Tibial nerve (tissue), 4 donors: ENCODE measurements at regions not wholly inside any gene's neighbourhood (a gene's known extent, or its start where the extent isn't known, plus 50 kb on each side); places are given as distances from the start of the nearest gene placed in this dataset.

Experiments used
- DNase-seq, 2 donors: peaks; one replicate each; pipeline ENCODE4 v3.0.0-alpha.2; 2019; ENCODE audit warnings: low spot score in 2 of 2
- H3K27ac ChIP-seq, 4 donors: fragments of 200-600 bp; sonication (generic) in 3 of 4; one replicate each; pipeline ENCODE4 v1.5.1; 2017 to 2019; ENCODE audit warnings: mild to moderate bottlenecking in 1 of 4
- H3K27me3 ChIP-seq, 2 donors: fragments of 200-600 bp; sonication (generic) in 1 of 2; one replicate each; pipeline versions ENCODE4 v1.5.1 to v1.6.0; 2017 to 2019
- H3K36me3 ChIP-seq, 3 donors: fragments of 200-600 bp; sonication (generic); one replicate each; pipeline ENCODE4 v1.5.1; 2018 to 2019
- H3K4me1 ChIP-seq, 4 donors: fragments of 200-600 bp; sonication (generic) in 3 of 4; one replicate each; pipeline ENCODE4 v1.5.1; 2017 to 2019
- H3K4me3 ChIP-seq, 4 donors: fragments of 200-600 bp; sonication (generic) in 3 of 4; one replicate each; pipeline ENCODE4 v1.5.1; 2017 to 2019; ENCODE audit warnings: mild to moderate bottlenecking in 1 of 4, moderate library complexity in 1 of 4
- H3K9me3 ChIP-seq, 4 donors: fragments of 200-600 bp; sonication (generic) in 3 of 4; one replicate each; pipeline ENCODE4 v1.5.1; 2017 to 2019
- CTCF ChIP-seq, 5 experiments: fragments of 200-600 bp in 3 of 5; fragments of 450-650 bp in 2 of 5; sonication (generic) in 3 of 5; IDR thresholded peaks; one replicate each; pipeline ENCODE4 v1.5.1; 2016 to 2019; ENCODE audit warnings: antibody characterized with exemption in 5 of 5, mild to moderate bottlenecking in 3 of 5, moderate library complexity in 2 of 5
- EP300 ChIP-seq, 2 donors: sonication (generic); formaldehyde crosslinking; IDR thresholded peaks; one replicate each; pipeline ENCODE4 v1.6.1; 2017; ENCODE audit warnings: antibody characterized with exemption in 2 of 2, mild to moderate bottlenecking in 1 of 2
- POLR2A ChIP-seq, 2 donors: fragments of 450-650 bp; IDR thresholded peaks; one replicate each; pipeline ENCODE4 v1.6.1; 2017; ENCODE audit warnings: antibody characterized with exemption in 2 of 2, mild to moderate bottlenecking in 2 of 2, moderate library complexity in 2 of 2
- WGBS, 2 donors: methylation state at CpG; one replicate each; pipeline ENCODE4 v1.1.5; 2018; 5-methylcytosine and 5-hydroxymethylcytosine counted together

- Histone ChIP-seq H3K9me3 (no peaks in the 10 kb centered on the region), H3K27ac (no peak overlapping the region), H3K4me3 (no peak overlapping the region), H3K36me3 (no peaks in the 10 kb centered on the region), H3K27me3 (no peaks in the 10 kb centered on the region), H3K4me1 (no peaks in the 10 kb centered on the region)
- 80 to 92% methylated on average over 4 of the region's 4 CpGs for WGBS, 2 donors
- no peak for DNase-seq
- TF ChIP-seq EP300 (IDR thresholded peaks at IDR 0.05) (no peak), POLR2A (IDR thresholded peaks at IDR 0.05) (no peak), CTCF (IDR thresholded peaks at IDR 0.05) (no peak)
Observed at GRCh38 chr11:95522874-95523273, 266.7 kb downstream of the FAM76B start.

GRCh38 chr11:95521862-95522261, 267.7 kb downstream of the FAM76B start:
- no peak overlapping the region for H3K4me3 ChIP-seq
- DNase-seq = no peak
- WGBS, 2 donors = 95% methylated on average over 5 of the region's 5 CpGs
- no peaks in the 10 kb centered on the region for H3K9me3 ChIP-seq
- H3K27me3 ChIP-seq = no peaks in the 10 kb centered on the region
- H3K36me3 ChIP-seq = no peaks in the 10 kb centered on the region
- H3K27ac ChIP-seq = no peak overlapping the region
- no peaks in the 10 kb centered on the region for H3K4me1 ChIP-seq
- TF ChIP-seq EP300 (IDR thresholded peaks at IDR 0.05) (no peak), CTCF (IDR thresholded peaks at IDR 0.05) (no peak)

GRCh38 chr11:95521133-95521542, 268.4 kb downstream of the FAM76B start:
- no peaks in the 10 kb centered on the region for H3K4me1 ChIP-seq
- 79 to 84% methylated on average over 4 of the region's 4 CpGs for WGBS, 2 donors

GRCh38 chr11:95520369-95521132, 269.0 kb downstream of the FAM76B start:
- Histone ChIP-seq H3K36me3 (no peaks in the 10 kb centered on the region), H3K9me3 (no peaks in the 10 kb centered on the region), H3K27ac (no peak overlapping the region), H3K4me3 (no peak overlapping the region), H3K27me3 (no peaks in the 10 kb centered on the region), H3K4me1 (peaks cover 0 to under 1% (median 0%) of the 10 kb centered on the region in 4 donors)
- TF ChIP-seq POLR2A (IDR thresholded peaks at IDR 0.05) (no peak), CTCF (IDR thresholded peaks at IDR 0.05) (no peak), EP300 (IDR thresholded peaks at IDR 0.05) (no peak)
- 78 to 85% methylated on average over 8 of the region's 8 CpGs for WGBS, 2 donors
- DNase-seq = no peak

More at GRCh38 chr11:95521133-95521542, 268.4 kb downstream of the FAM76B start:
- DNase-seq = no peak
- H3K9me3 ChIP-seq = no peaks in the 10 kb centered on the region
- no peak overlapping the region for H3K27ac ChIP-seq
- no peaks in the 10 kb centered on the region for H3K27me3 ChIP-seq
- no peak for TF ChIP-seq POLR2A (IDR thresholded peaks at IDR 0.05)
- no peak for TF ChIP-seq CTCF (IDR thresholded peaks at IDR 0.05)
- no peak for TF ChIP-seq EP300 (IDR thresholded peaks at IDR 0.05)
- no peaks in the 10 kb centered on the region for H3K36me3 ChIP-seq
- H3K4me3 ChIP-seq = no peak overlapping the region

GRCh38 chr11:95519912-95520311, 269.7 kb downstream of the FAM76B start:
- no peak overlapping the region for H3K27ac ChIP-seq
- no peaks in the 10 kb centered on the region for H3K36me3 ChIP-seq
- no peak overlapping the region for H3K4me3 ChIP-seq
- no peak for TF ChIP-seq POLR2A (IDR thresholded peaks at IDR 0.05)
- peaks cover 0 to 6% (median 0%) of the 10 kb centered on the region in 4 donors for H3K4me1 ChIP-seq
- no peak for DNase-seq
- 94 to 95% methylated on average over 4 of the region's 4 CpGs for WGBS, 2 donors
- no peaks in the 10 kb centered on the region for H3K9me3 ChIP-seq
- H3K27me3 ChIP-seq = no peaks in the 10 kb centered on the region
